ENCODE measurements at regions not wholly inside any gene's neighbourhood (a gene's known extent, or its start where the extent isn't known, plus 50 kb on each side); places are given as distances from the start of the nearest gene placed in this dataset.

DNA sequence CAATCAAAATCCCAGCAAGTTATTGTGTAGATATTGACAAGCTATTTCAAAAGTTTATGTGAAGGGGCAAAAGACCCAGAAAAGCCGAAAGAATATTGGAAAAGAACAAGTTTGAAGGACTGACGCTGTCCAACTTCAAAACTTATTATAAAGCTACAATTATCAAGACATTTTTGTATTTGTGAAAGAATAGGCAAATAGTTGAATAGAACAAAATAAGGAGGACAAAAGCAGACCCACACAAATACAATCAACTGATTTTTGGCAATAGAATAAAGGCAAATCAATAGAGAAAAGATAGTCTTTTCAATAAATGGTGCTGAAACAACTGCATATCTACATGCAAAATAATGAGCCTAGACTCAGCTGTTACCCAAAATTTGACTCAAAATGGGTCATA lies 807.7 kb upstream of the CDH6 start:
- TF ChIP-seq, protein P1, sequence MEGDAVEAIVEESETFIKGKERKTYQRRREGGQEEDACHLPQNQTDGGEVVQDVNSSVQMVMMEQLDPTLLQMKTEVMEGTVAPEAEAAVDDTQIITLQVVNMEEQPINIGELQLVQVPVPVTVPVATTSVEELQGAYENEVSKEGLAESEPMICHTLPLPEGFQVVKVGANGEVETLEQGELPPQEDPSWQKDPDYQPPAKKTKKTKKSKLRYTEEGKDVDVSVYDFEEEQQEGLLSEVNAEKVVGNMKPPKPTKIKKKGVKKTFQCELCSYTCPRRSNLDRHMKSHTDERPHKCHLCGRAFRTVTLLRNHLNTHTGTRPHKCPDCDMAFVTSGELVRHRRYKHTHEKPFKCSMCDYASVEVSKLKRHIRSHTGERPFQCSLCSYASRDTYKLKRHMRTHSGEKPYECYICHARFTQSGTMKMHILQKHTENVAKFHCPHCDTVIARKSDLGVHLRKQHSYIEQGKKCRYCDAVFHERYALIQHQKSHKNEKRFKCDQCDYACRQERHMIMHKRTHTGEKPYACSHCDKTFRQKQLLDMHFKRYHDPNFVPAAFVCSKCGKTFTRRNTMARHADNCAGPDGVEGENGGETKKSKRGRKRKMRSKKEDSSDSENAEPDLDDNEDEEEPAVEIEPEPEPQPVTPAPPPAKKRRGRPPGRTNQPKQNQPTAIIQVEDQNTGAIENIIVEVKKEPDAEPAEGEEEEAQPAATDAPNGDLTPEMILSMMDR (conservative IDR thresholded peaks at IDR 0.05; ENCODE audit: low read length): no peak
- no peak for TF ChIP-seq EZH2phosphoT487 (IDR thresholded peaks at IDR 0.05; ENCODE audit: borderline replicate concordance, low read depth, low read length)

Measured in OCI-LY7 (cell line).